ENCODE measurements at regions not wholly inside any gene's neighbourhood (a gene's known extent, or its start where the extent isn't known, plus 50 kb on each side); places are given as distances from the start of the nearest gene placed in this dataset.
"Not testable (repeated sequence)": the region's sequence is repeated elsewhere in the genome, so short reads cannot be mapped to it uniquely, and the experiment has no call there.

DNA sequence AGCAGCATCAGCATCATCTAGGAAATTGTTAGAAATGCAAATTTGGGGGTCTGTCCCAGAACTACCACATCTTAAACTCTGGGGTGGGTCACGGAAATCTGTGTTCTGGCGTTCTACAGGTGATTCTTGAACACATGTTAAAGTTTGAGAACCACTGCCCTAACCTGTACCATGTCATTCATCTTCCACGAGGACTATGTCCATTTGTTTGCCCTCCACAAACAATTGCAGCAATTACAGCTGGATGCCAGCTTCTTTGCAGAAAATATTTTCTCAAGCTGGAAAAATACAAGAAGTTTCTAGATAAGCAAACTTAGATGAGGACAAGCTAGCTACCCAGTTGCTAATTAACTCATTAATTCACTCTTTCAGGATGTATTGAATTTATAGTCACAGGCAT, 54.1 kb downstream of the MAFB start:
- no peak for DNase-seq (ENCODE audit: low spot score)

DNA sequence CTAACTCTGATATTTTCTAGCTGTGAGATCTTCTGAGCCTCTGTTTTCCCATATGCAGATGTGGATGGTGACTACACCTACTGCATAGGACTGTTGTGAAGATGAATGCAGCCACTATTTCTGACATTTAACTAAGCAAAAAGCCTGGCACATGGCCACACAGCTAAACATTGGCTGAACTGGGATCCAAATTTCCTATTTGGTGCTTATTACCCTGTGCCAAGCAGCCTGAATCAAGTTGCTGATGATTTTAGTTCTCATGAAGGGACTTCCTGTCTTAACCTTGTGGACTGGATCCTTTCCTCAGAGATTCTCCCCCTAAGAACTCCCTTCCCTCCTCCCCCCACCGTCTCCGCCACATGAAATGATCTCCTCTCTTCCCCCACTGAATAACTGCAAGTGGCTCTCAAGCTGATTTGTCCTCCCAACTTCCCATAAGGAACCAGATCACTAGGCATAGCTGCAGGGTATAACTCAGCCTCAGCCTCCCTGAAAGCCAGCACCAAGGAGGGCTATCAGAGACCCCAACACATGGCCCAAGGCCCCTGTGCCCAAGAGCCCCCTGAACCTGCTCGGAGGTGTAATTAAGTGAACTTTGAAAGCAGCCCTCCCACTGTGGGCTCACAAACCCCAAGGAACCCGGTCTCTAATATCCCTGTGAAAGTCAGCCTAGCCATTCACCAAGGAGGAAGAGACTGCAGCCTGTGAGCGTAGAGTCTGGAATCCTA, 55.7 kb downstream of the MAFB start:
- DNase-seq (ENCODE audit: low spot score), result no peak

DNA sequence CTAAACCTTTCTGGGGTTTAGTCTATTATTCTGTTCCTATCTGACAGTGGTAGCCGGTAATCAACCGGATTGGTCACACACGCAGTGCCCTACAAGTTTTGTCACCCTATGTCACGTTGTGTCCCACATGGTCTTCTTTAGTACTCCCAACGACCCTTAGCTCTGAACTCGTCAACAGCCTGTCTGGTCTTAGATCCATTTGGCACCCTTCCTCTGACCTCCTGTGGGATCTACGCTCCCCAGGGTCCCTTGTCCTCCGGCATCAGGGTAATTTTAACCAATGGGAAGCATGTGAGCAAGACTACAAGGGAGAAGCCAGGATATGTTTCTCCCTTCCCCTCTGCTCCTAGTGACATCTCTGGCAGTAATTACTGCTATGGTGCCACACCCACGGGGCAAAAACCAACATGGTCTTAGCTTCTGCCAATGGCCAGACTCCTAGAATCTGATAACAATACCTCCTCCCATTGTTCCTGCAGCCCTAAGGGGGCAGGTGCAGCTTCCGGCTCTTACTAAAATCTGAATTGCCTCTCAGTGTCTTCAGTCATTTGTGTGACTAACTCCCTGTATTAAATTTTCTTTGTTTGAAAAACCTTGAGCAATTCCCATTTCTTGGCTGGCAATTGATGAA, 56.6 kb downstream of the MAFB start:
- no peak for DNase-seq (ENCODE audit: low spot score)

DNA sequence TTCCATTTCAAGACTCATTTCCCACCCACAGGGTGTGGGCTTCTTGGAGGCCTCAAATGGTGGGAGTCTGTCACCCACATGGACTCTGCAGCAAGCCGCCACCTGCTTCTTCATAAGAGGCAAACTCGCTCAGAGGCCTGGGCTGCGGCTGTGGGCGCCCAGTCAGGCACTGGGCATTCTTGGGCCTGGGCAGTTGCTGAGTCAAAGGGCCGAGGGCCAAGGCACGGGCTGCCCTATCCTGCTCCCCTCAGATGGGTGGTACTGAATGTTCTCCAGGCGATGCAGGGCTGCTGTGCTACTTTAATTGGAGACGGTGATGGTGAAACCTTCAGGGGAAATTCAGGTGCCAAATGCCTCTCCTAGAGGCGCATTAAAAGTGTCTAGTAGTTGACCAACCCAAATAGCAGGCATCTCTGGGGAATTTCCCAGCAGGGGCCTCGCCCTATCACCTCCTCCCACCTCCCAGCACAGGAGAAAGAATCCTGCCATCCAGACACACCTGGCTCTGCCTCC, 57.9 kb downstream of the MAFB start:
- no peak for DNase-seq (ENCODE audit: low spot score)

DNA sequence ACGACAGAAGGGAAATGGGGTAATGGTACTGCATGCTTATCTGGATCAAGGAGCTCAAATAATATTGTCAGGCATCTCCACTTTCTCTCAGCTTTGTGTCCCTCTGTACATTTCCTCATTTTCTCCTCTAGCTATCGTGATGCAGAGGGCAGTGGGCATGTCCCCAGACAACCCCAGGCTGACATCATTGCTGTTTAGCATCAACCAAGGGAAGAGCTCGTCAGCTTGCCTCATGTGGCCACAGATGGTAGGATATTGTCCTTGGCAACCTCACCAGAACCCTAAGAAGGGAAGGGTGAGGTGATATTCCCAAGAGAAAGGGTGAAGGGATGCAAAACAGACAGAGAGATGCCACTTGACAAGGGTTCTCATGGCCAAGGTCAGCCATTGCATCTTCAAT, 58.3 kb downstream of the MAFB start:
- DNase-seq (ENCODE audit: low spot score), result no peak

DNA sequence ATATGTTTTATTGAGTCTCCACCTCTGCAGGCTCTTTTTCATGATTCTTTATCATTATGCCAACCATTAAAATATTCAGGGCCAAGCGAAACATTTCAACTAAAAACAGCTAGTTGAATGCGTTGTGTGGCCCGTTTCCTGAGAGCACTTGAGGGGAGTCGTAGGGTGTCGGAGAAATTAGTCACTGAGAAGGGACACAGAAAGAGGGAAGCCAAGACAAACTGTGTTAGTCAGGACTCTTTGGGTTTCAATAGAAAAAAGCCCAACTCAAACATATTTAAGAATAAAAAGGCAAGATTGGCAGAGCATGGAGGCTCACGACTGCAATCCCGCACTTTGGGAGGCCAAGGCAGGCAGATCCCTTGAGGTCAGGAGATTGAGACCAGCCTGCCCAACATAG, 58.9 kb downstream of the MAFB start:
- no peak for DNase-seq (ENCODE audit: low spot score)

DNA sequence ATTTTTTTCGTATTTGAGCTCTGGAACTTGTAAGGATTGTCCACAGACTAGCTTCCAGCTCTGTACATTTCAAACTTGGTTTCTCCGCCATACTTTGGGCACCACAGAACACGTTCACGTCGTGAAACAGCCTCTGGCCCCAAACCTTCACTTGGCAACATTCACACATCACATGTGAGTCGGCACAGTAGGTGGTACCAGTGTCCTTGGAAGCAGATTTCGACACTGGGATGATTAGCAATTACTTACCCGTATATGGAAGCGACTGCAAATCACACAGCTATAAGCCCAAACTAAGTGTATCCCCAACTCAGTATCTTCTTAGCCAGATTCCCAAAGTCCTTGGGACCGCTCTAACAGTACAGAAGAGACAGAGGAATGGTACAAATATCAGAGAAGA, 60.2 kb downstream of the MAFB start:
- DNase-seq (ENCODE audit: low spot score), result no peak

DNA sequence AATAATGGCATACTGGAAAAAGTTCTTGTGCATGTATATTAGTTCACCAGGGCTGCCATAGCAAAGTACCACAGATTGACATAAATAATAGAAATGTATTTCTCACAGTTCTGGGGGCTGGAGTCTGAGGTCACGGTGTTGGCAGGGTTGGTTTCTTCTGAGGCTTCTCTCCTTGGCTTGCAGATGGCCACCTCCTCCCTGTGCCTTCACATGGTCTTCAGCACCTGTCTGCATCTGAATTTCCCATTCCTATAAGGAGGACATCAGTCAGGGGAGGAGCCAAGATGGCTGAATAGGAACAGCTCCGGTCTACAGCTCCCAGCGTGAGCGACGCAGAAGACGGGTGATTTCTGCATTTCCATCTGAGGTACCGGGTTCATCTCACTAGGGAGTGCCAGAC, 70.0 kb downstream of the MAFB start:
- DNase-seq (ENCODE audit: low spot score), result not testable (repeated sequence)

DNA sequence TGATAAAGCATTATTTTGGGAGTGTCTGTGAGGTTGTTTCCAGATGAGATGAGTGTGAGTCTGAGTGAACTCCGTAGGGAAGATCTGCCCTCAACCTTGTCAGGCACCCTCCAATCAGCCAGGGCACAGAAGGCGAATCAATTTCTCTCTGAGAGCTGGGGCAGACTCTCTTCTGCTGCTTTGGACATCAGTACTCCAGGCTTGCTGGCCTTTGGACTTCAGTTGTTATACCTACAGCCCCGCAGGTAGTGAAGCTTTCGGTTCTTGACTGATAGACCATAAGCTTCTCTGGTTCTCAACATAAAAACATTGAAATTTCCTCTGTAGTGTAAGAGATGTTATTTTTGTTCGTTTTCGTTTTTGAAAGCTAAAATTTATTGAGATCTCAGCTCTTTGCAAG, 71.4 kb downstream of the MAFB start:
- no peak for DNase-seq (ENCODE audit: low spot score)

DNA sequence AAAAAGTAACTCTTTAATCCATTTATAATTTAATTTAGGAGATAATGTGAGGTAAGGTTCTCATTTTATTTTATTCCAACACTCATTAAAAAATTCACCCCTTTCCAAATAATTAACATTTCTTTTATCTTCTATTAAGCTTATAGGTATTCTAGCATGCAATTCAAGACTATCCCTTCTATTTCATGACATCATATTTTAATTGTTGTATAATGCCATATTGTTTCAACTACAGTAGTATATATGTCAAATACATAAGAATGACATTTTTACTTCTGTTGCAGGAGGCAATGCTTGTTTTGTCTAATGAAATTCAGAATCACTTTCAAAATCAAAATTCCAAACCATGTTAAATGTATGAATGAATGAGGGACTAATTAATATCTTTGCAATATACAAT, 76.2 kb downstream of the MAFB start:
- no peak for DNase-seq (ENCODE audit: low spot score)

DNA sequence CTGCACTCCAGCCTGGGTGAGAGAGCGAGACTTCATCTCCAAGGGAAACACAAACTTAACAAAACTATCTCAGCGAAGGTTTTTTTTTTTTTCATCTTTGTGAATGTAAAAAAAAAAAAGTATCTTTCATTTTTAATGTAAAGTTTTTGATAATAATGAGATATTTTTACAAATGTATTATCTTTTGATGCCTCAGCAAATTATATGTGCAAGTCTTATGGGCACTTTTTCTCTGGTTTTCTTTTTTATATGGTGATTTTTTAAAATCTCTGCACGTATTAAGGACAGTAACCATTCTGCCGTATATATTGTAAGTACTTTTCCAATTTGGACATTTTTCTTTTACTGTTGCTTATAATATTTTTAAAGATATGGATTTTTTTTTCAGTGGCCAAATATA, 76.8 kb downstream of the MAFB start:
- DNase-seq (ENCODE audit: low spot score), result no peak

DNA sequence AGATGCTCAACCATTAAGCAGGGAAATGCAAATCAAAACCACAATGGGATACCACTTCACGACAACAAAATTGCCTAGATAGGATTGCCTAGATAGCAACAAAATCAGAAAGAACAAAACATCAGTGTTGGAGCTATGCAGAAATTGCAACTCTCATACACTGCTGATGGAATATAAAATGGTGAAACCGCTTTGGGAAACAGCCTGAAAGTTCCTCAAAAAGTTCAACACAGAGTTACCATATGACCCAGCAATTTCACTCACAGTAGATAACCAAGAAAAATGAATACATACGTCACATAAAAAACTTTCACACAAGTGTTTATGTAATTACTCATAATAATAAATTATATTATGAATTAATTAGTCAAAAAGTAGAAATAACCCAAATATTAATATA, 78.3 kb downstream of the MAFB start:
- no peak for DNase-seq (ENCODE audit: low spot score)

DNA sequence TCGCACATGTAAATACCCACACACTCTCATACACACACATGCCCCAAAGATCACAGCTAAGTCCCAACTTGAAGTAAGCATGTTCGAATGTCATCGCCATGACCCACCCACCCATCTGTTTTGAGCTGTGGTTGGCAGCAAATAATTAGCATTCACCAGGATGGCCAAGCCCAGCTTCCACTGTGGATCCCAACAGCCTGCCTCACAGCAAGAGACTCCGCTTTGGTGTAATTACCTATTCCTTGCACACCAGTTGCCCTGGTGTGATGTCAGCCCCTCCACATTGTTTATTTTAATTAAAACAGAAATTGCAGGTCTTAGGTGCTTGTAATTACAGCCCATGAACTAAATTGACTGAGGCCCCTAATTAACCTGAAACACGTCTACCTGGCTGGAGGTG, 81.1 kb downstream of the MAFB start:
- no peak for DNase-seq (ENCODE audit: low spot score)

DNA sequence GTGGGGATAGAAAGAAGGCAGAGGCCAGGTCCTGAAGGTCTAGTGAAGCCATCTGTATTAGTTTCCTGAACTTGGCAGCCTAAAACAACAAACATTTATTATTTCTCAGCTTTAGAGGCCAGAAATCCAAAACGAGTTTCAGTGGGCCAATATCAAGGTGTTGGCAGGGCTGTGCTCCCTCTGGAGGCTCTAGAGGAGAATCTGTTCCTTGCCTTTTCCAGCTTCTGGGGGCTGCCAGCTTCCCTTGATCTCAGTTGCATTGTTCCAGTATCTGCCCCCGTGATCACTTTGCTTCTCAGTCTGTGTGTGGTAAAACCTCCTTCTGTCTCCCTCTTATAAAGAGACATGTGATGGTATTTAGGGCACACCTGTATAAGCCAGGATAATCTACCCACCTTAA, 82.4 kb downstream of the MAFB start:
- no peak for DNase-seq (ENCODE audit: low spot score)

DNA sequence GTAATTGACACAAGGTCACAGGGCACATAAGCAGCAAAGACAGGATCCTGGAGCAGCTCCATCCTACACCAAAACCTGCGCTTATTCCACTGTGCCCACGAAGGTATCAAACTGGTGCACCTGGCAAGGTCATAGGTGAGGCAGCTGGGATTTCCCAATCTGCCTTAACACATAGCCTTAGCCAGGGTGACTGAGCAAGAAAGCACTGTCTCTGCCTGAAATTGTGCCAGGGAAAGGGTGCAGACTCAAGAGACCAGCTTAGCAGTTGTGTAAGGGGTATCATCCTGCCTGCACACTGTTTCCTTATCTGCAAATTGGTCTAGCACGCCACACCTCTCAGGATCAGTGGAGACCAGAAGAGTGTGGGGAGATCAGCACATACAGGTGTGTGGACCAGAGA, 82.8 kb downstream of the MAFB start:
- DNase-seq (ENCODE audit: low spot score), result no peak

DNA sequence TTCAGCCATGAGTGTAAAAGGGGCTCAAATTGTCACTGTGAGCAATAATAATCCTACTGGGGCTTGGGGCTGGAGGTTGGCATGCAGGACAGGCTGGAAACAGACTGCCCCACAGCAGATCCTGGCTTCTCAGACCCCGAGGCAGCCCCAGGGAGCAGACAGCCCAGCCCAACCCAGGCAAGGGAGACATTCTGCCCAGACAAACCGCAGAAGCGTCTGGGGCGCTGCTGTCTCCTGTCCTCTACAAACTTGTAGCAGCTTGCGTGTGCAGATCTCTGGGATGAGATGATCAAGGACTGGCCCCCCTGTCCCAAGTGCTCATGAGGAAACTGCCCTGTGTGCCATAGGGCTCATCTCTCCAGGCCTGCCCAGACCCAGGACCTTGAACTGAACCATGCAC, 84.6 kb downstream of the MAFB start:
- no peak for DNase-seq (ENCODE audit: low spot score)

DNA sequence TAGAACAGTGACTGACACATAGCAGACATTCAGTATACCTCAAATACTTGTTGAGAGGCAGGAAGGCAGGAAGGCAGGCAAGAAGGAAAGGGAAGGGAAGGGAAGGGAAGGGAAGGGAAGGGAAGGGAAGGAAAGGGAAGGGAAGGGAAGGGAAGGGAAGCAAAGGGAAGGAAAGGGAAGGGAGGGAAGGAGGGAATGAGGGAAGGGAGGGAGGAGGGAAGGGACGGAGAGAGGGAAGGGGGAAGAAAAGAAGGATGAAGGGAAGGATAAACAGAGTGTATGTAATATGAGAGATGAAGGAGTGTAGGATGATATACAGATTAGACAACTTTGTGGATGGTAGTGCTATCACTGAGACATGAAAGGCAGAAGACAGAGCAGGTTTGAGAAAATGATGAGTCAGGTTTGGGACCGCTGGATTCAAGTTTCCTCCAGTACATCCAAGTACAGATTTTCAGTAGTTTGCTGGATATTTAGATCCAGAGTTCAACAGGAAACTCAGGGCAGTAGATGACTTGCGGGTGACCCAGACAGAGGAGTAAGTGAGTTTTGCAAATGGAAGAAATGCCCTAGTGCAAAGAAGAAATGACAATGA, 85.9 kb downstream of the MAFB start:
- no peak for DNase-seq (ENCODE audit: low spot score)

DNA sequence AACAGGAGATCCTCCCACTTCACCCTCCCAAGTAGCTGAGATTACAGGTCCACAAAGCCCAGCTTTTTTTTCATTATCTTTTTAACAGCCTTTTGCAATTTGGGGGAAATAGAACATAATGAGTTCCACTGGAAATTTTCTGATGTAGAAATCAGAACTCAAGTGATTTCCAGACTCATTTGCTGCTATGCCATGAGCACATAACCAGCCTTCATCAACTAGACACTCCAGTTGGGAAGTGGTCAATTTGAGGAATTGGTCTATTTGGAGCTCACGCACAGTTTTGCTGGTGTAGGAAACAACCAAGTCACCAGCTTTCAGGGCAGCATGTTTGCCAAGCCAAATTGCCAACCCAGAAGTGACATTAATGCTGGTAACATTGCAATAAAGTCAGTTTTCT, 86.7 kb downstream of the MAFB start:
- DNase-seq (ENCODE audit: low spot score), result no peak

DNA sequence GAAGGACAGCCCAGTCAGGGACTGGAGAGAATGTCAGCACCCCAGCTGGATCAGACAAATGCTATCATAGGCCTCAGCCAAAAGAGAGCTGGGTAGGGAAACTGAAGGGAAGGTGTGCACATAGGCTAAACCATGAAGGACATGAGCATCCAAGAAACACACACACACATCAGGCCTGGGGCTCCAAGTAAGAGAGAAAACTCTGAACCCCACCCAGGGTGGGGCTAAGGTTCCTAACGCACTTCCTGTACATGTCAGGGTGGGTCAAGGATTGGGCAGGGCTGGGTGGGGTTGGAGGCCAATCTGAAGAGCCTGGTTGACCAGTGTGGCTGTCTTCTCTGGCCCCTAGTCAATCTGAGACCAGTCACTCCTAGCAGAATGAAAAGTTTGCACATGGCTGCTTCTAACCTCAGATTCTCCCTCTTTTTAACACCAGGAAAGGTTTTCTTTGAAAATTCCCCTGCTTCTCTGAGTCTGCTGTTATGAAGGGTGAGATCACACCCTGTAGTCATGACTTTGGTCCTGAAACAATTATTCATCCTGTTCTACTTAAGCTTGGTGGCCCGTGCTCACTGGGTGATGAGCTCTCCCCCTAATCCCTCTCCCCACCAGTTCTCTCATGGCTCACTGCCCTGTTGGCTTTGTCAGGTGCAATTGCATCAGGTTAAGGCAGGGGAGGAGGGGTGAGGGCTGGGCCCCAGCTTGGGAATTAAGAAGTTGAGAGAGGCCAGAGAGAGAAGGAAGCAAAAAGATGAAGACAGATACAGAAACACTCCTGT, 88.4 kb downstream of the MAFB start:
- DNase-seq (ENCODE audit: low spot score), result no peak

DNA sequence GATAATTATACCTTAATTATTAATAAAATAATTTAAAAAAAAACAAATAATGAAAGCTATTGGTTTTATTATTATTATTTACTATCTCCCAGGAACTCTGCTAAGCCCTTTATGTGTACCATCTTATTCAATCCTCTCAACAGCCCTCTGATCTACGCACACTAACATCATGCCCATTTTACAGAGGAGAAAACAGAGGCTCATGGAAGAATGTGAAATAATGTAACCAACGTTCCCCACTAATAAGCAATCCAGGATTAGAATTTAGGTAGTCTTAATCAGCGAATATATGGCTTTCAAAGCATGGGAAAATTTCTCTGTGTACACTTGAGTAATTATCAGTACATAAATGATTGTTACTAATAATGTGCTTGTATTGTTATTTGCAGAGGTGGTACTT, 89.0 kb downstream of the MAFB start:
- no peak for DNase-seq (ENCODE audit: low spot score)

DNA sequence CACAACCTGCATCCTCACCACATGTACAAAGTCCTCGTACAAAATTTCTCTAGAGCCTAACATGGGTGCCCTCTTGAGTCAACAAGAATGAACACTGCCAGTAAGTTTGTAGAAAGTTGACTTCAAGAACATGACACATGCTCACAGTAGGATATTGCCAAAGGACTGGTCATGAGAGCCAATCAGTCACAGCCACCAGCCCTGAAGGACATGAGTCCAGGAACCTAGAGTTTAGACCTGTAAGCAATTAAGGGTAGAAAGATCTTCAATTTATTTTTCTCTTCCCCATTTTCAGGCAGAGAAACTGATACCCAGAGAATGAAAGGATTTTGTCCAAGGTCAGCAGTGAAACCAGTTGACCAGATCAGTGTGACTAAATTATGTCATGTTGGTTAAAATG, 96.1 kb downstream of the MAFB start:
- no peak for DNase-seq (ENCODE audit: low spot score)

DNA sequence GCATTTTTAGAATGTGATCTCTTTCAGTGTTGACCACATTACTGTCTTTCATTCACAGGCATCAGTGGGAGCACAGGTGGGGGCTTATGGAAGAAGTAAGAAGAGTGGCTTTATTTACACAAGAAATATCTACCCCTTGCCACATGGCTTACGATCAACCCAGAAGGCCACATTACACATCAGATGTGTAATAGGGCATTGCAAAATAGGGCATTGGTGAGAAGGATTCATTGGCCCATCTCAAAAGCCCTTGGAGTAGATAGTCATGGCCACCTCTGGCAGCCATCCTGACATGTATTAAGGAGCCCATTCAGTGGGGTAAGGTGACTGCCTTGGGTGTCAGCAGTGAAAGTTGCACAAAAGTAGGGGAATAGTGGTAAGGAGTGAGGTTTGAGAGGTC, 97.5 kb downstream of the MAFB start:
- DNase-seq (ENCODE audit: low spot score), result no peak

DNA sequence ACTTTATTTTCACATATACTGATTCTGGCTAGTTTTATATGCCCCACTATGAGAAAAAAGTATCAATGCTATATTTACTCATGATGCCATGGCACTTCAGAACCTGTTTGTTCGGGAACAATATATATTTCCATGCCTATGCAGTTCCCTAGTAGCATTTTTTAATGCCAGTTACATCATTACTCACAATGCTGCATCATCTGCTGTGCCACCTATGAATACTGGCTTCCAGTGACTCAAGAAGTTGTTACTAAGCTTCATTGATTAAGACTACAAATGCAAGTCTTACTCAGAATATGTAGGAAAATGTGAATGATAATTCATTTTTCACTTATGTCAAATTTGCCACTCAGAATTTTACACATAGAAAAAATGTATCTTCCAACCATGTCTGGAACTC, 97.9 kb downstream of the MAFB start:
- DNase-seq (ENCODE audit: low spot score), result no peak
